ENCODE measurements at regions not wholly inside any gene's neighbourhood (a gene's known extent, or its start where the extent isn't known, plus 50 kb on each side); places are given as distances from the start of the nearest gene placed in this dataset.
"Not testable (repeated sequence)": the region's sequence is repeated elsewhere in the genome, so short reads cannot be mapped to it uniquely, and the experiment has no call there.

DNA sequence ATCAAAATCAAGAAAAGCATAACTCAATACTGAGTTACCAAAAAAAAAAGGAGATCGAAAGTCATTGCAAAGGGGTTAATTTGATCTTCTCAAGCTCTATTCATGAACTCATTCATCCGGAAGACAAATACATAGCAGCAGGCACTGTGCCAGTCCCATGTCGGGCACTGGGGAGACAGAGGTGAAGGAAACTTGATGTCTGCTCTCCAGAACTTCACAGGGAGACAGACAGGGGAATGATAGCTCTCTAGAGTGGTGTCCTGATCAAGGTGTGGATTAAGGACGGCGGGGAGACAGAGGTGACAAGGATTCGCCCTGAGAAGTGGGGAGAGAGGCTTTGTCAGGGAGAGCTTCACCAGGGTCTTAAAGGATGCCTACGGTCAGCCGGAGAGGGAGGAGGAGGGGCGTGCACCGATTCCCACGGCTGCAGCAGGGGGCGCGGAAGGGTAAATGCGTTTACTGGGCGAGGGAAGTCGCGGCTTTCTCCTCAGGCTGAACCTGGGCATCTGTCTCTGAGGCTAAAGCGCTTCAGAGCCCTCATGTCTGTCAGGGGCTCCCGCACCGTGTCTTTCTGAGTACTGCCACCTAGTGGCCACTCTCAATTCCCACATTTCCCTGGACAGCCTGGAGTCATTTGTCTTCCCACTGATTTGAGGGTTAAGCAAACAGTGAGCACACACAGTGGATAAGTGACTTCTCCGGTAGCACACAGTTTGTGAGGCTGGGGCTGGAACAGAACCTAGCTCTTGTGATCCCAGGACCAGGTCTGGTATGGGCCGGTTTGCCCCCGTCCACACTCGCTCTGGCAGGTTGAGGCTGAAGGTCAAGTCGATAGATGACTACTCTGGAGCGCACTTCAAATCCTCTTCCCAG, 152.8 kb downstream of the TENT5C start:
- Histone ChIP-seq H3K27ac (ENCODE audit: insufficient read depth, low read length, poor library complexity, severe bottlenecking) (no peak overlapping the region), H3K27me3 (ENCODE audit: control insufficient read depth, insufficient read depth, low read length) (peaks cover 5% of the 10 kb centered on the region), H3K9me3 (ENCODE audit: control insufficient read depth in 2 of 2, low read length in 2 of 2) (no peaks in the 10 kb centered on the region), H3K4me1 (ENCODE audit: control insufficient read depth, insufficient read depth, low read length, poor library complexity, severe bottlenecking) (peaks cover 8% of the 10 kb centered on the region), H3K36me3 (ENCODE audit: control insufficient read depth, insufficient read depth, low read length) (no peaks in the 10 kb centered on the region), H3K4me3 (ENCODE audit: low read depth, low read length) (peak overlapping the region; percentile 62)
- no peaks in the 10 kb centered on the region for H3K9me3 Mint-ChIP-seq
- peaks cover 4 to 11% (median 6%) of the 10 kb centered on the region in 4 donors for H3K4me1 Mint-ChIP-seq
- DNase-seq (peak; percentile 60 to 79 (median 73)), ATAC-seq (ENCODE audit: low read depth in 2 of 2) (peak; percentile 85 to 88)
- H3K27ac Mint-ChIP-seq: peak overlapping the region in 2 of 3 donors; percentile 79 to 82
- peak overlapping the region; percentile 3 to 85 (median 74) for H3K4me3 Mint-ChIP-seq
- H3K27me3 Mint-ChIP-seq: peaks cover 17% of the 10 kb centered on the region
- no peaks in the 10 kb centered on the region for H3K36me3 Mint-ChIP-seq

DNA sequence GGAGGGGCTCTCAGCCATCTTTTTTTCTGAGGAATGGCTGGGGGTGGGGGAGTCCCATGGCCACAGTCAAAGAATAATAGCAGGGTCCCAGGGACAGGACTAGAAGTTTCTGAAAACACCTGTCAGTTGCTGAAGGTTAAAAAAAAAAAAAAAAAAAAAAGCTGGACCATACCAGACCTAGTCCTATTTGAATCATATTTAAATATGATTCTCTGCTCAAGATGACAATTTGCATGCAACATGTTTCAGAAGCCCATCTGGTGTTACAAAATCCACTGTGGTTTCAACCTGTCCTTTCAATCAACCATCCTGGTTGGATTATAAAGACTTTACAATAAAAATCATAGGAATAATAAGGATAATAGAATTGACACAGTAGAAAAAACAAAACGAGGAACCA, 153.7 kb downstream of the TENT5C start:
- DNase-seq (no peak), ATAC-seq (ENCODE audit: low read depth in 2 of 2) (no peak)
- Mint-ChIP-seq H3K4me3 (no peak overlapping the region), H3K9me3 (no peaks in the 10 kb centered on the region), H3K36me3 (peaks cover 3% of the 10 kb centered on the region), H3K4me1 (peaks cover 4 to 10% (median 6%) of the 10 kb centered on the region in 4 donors), H3K27ac (no peak overlapping the region), H3K27me3 (peaks cover 14% of the 10 kb centered on the region)
- Histone ChIP-seq H3K4me3 (ENCODE audit: low read depth, low read length) (no peak overlapping the region), H3K4me1 (ENCODE audit: control insufficient read depth, insufficient read depth, low read length, poor library complexity, severe bottlenecking) (peaks cover 8% of the 10 kb centered on the region), H3K27me3 (ENCODE audit: control insufficient read depth, insufficient read depth, low read length) (peaks cover 5% of the 10 kb centered on the region), H3K36me3 (ENCODE audit: control insufficient read depth, insufficient read depth, low read length) (no peaks in the 10 kb centered on the region), H3K9me3 (ENCODE audit: control insufficient read depth in 2 of 2, low read length in 2 of 2) (no peaks in the 10 kb centered on the region), H3K27ac (ENCODE audit: insufficient read depth, low read length, poor library complexity, severe bottlenecking) (no peak overlapping the region)

DNA sequence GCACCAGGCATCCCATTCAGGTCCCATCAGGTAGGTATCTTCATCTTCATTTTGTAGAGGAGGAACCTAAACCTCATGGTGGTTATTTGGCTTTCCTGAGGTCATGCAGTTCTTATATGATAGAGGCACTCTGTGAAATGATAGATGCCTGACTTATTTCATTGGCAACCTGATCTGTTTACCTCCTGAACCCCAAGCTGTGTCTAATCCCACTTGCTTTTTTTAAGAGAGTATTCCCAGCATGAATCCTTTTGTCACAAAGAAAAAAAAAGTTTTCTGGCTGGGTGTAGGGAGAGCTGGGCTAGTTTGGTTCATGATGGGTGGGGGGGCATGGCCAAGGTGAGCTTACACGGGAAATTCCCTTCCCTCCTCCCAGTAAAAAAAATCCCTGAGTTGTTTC, 154.2 kb downstream of the TENT5C start:
- H3K9me3 ChIP-seq (ENCODE audit: control insufficient read depth in 2 of 2, low read length in 2 of 2): no peaks in the 10 kb centered on the region
- peaks cover 5% of the 10 kb centered on the region for H3K27me3 ChIP-seq (ENCODE audit: control insufficient read depth, insufficient read depth, low read length)
- H3K27ac ChIP-seq (ENCODE audit: insufficient read depth, low read length, poor library complexity, severe bottlenecking): no peak overlapping the region
- DNase-seq (no peak), ATAC-seq (ENCODE audit: low read depth in 2 of 2) (no peak)
- no peaks in the 10 kb centered on the region for H3K9me3 Mint-ChIP-seq
- no peak overlapping the region for H3K4me3 Mint-ChIP-seq
- H3K36me3 Mint-ChIP-seq: peaks cover 4% of the 10 kb centered on the region
- no peaks in the 10 kb centered on the region for H3K36me3 ChIP-seq (ENCODE audit: control insufficient read depth, insufficient read depth, low read length)
- H3K27me3 Mint-ChIP-seq: peaks cover 16% of the 10 kb centered on the region
- no peak overlapping the region for H3K4me3 ChIP-seq (ENCODE audit: low read depth, low read length)
- no peak overlapping the region for H3K27ac Mint-ChIP-seq
- peaks cover 8% of the 10 kb centered on the region for H3K4me1 ChIP-seq (ENCODE audit: control insufficient read depth, insufficient read depth, low read length, poor library complexity, severe bottlenecking)
- H3K4me1 Mint-ChIP-seq: peaks cover 4 to 10% (median 6%) of the 10 kb centered on the region in 4 donors

DNA sequence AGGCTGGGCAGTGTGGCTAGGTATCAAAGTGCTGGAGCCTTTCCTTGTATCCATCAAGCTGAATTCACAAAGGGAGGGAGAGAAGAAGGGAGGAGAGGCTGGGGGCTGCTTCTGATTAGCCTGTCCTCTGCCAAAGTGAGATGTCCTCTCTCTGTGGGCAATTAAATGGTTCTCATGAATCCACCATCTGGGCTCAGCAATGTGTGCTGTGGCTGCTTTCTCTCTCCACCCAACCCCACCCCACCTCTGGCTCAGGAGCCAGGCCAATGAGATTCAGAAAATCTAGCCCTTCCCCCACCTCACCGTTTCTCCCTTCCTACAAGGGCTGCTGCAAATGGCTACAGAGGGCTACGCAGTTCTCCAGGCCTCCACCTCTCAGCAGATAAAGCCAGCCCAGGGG, 154.6 kb downstream of the TENT5C start:
- Histone ChIP-seq H3K4me1 (ENCODE audit: control insufficient read depth, insufficient read depth, low read length, poor library complexity, severe bottlenecking) (peaks cover 8% of the 10 kb centered on the region), H3K27me3 (ENCODE audit: control insufficient read depth, insufficient read depth, low read length) (peaks cover 5% of the 10 kb centered on the region), H3K36me3 (ENCODE audit: control insufficient read depth, insufficient read depth, low read length) (no peaks in the 10 kb centered on the region), H3K27ac (ENCODE audit: insufficient read depth, low read length, poor library complexity, severe bottlenecking) (no peak overlapping the region), H3K4me3 (ENCODE audit: low read depth, low read length) (no peak overlapping the region), H3K9me3 (ENCODE audit: control insufficient read depth in 2 of 2, low read length in 2 of 2) (no peaks in the 10 kb centered on the region)
- H3K27me3 Mint-ChIP-seq: peaks cover 20% of the 10 kb centered on the region
- no peak overlapping the region for H3K27ac Mint-ChIP-seq
- ATAC-seq (ENCODE audit: low read depth in 2 of 2): no peak
- peaks cover 4% of the 10 kb centered on the region for H3K36me3 Mint-ChIP-seq
- no peak for DNase-seq
- peaks cover 4 to 10% (median 6%) of the 10 kb centered on the region in 4 donors for H3K4me1 Mint-ChIP-seq
- peaks cover 0 to under 1% (median 0%) of the 10 kb centered on the region in 7 donors for H3K9me3 Mint-ChIP-seq
- no peak overlapping the region for H3K4me3 Mint-ChIP-seq

DNA sequence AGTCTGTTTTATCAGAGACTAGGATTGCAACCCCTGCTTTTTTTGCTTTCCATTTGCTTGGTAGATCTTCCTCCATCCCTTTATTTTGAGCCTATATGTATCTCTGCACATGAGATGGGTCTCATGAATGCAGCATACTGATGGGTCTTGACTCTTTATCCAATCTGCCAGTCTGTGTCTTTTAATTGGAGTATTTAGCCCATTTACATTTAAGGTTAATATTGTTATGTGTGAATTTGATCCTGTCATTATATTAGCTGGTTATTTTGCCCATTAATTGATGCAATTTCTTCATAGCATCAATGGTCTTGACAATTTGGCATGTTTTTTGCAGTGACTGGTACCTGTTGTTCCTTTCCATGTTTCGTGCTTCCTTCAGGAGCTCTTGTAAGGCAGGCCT, 161.7 kb downstream of the GDAP2 start:
- H3K4me3 Mint-ChIP-seq; H3K27ac ChIP-seq (ENCODE audit: insufficient read depth, low read length, poor library complexity, severe bottlenecking); H3K27me3 ChIP-seq (ENCODE audit: control insufficient read depth, insufficient read depth, low read length); H3K4me1 Mint-ChIP-seq; DNase-seq; H3K27ac Mint-ChIP-seq; ATAC-seq (ENCODE audit: low read depth in 2 of 2); H3K36me3 ChIP-seq (ENCODE audit: control insufficient read depth, insufficient read depth, low read length); H3K4me3 ChIP-seq (ENCODE audit: low read depth, low read length); H3K4me1 ChIP-seq (ENCODE audit: control insufficient read depth, insufficient read depth, low read length, poor library complexity, severe bottlenecking); H3K36me3 Mint-ChIP-seq: not testable (repeated sequence)
- H3K9me3 ChIP-seq (ENCODE audit: control insufficient read depth in 2 of 2, low read length in 2 of 2): peaks cover 22 to 29% of the 10 kb centered on the region in 2 experiments
- H3K27me3 Mint-ChIP-seq: peaks cover 37% of the 10 kb centered on the region
- H3K9me3 Mint-ChIP-seq: peaks cover 5 to 43% (median 21%) of the 10 kb centered on the region in 7 donors

DNA sequence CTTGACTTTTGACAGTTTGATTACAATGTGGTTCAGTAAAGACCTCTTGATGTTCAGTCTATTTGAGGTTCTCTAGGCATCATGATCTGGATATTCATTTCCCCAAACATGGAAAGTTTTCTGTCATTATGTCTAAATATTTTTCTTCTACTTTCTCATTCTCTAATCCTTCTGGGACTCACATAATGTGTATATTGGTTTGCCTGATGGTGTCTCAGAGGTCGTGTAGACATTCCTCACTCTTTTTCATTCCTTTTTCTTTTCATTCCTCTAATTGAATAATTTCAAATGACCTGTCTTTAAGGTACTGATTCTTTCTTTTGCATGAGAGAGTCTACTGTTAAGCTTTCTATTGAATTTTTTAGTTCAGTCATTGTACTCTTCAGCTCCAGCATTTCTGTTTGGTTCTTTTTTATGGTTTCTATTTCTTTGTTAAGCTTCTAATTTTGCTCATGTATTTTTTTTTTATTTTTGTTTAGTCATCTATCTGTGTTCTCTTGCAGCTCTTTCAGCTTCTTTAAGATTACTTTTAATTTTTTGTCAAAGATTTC, 158.4 kb downstream of the GDAP2 start:
- peaks cover 22 to 31% of the 10 kb centered on the region in 2 experiments for H3K9me3 ChIP-seq (ENCODE audit: control insufficient read depth in 2 of 2, low read length in 2 of 2)
- H3K36me3 ChIP-seq (ENCODE audit: control insufficient read depth, insufficient read depth, low read length): no peaks in the 10 kb centered on the region
- H3K27me3 ChIP-seq (ENCODE audit: control insufficient read depth, insufficient read depth, low read length): peaks cover 12% of the 10 kb centered on the region
- no peak for ATAC-seq (ENCODE audit: low read depth in 2 of 2)
- Mint-ChIP-seq H3K9me3 (peaks cover 5 to 53% (median 23%) of the 10 kb centered on the region in 7 donors), H3K4me3 (no peak overlapping the region), H3K36me3 (peaks cover 3% of the 10 kb centered on the region), H3K27ac (no peak overlapping the region), H3K4me1 (no peaks in the 10 kb centered on the region), H3K27me3 (peaks cover 33% of the 10 kb centered on the region)
- no peak overlapping the region for H3K4me3 ChIP-seq (ENCODE audit: low read depth, low read length)
- no peaks in the 10 kb centered on the region for H3K4me1 ChIP-seq (ENCODE audit: control insufficient read depth, insufficient read depth, low read length, poor library complexity, severe bottlenecking)
- DNase-seq: no peak
- no peak overlapping the region for H3K27ac ChIP-seq (ENCODE audit: insufficient read depth, low read length, poor library complexity, severe bottlenecking)

DNA sequence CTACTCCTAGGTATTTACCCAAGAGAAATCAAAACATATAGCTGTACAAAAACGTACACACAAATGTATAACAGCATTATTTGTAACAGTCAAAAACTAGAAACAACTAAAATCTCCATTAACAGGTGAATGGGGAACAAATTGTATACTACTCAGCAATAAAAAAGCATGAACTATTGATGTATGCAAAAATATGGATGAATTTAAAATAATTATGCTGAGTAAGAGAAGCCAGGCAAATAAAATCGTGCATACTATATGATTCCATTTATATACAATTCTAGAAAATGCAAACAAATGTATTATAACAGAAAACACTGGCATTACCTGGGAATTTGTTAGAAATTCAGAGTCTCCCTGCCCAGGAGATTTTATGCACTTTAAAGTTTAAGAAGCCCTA, 150.1 kb downstream of the GDAP2 start:
- H3K27ac ChIP-seq (ENCODE audit: insufficient read depth, low read length, poor library complexity, severe bottlenecking): no peak overlapping the region
- H3K27me3 ChIP-seq (ENCODE audit: control insufficient read depth, insufficient read depth, low read length): peaks cover 11% of the 10 kb centered on the region
- H3K9me3 Mint-ChIP-seq: peaks cover 0 to 2% (median 0%) of the 10 kb centered on the region in 7 donors
- H3K27ac Mint-ChIP-seq: no peak overlapping the region
- no peaks in the 10 kb centered on the region for H3K36me3 Mint-ChIP-seq
- H3K4me3 ChIP-seq (ENCODE audit: low read depth, low read length): no peak overlapping the region
- ATAC-seq (ENCODE audit: low read depth in 2 of 2): no peak
- peaks cover 0 to 1% of the 10 kb centered on the region in 2 experiments for H3K9me3 ChIP-seq (ENCODE audit: control insufficient read depth in 2 of 2, low read length in 2 of 2)
- DNase-seq: no peak
- H3K4me1 ChIP-seq (ENCODE audit: control insufficient read depth, insufficient read depth, low read length, poor library complexity, severe bottlenecking): no peaks in the 10 kb centered on the region
- H3K4me1 Mint-ChIP-seq: peaks cover 0 to 2% (median under 1%) of the 10 kb centered on the region in 4 donors
- no peaks in the 10 kb centered on the region for H3K36me3 ChIP-seq (ENCODE audit: control insufficient read depth, insufficient read depth, low read length)
- no peak overlapping the region for H3K4me3 Mint-ChIP-seq
- peaks cover 47% of the 10 kb centered on the region for H3K27me3 Mint-ChIP-seq
